Retinal pigment epithelial cell (primary cell): ENCODE measurements at regions not wholly inside any gene's neighbourhood (a gene's known extent, or its start where the extent isn't known, plus 50 kb on each side); places are given as distances from the start of the nearest gene placed in this dataset.

ENCODE experiments used
- DNase-seq: peaks from one replicate; pipeline ENCODE4 v3.0.0-alpha.2; 2010; ENCODE audit warnings: low read depth
- H3K4me3 ChIP-seq: 2 replicates; pipeline ENCODE4 v1.5.1; 2011; ENCODE audit warnings: mild to moderate bottlenecking, low read length, control low read depth, moderate library complexity
- CTCF ChIP-seq: conservative IDR thresholded peaks from 2 replicates; pipeline ENCODE4 v1.5.1; 2011; ENCODE audit warnings: low read depth, low read length, control low read depth, inconsistent platforms

- no peak for TF ChIP-seq CTCF
- H3K4me3 ChIP-seq, result no peak overlapping the region
- peak; percentile 66 for DNase-seq
These were observed 113.9 kb upstream of the DYRK2 start for GRCh38 chr12:67534681-67535080.

- H3K4me3 ChIP-seq, result no peak overlapping the region
- TF ChIP-seq CTCF, result no peak
- no peak for DNase-seq
These were observed 113.4 kb upstream of the DYRK2 start for GRCh38 chr12:67535176-67535575.

GRCh38 chr12:67535971-67536370, 112.6 kb upstream of the DYRK2 start:
- no peak for DNase-seq
- no peak overlapping the region for H3K4me3 ChIP-seq
- TF ChIP-seq CTCF, result no peak

GRCh38 chr12:67539329-67539728, 109.2 kb upstream of the DYRK2 start:
- no peak overlapping the region for H3K4me3 ChIP-seq
- no peak for DNase-seq
- TF ChIP-seq CTCF, result no peak

- no peak for DNase-seq
- H3K4me3 ChIP-seq, result no peak overlapping the region
- TF ChIP-seq CTCF, result no peak
These were observed 108.6 kb upstream of the DYRK2 start for GRCh38 chr12:67539946-67540345.

GRCh38 chr12:67540920-67541624, 107.5 kb upstream of the DYRK2 start:
- no peak for TF ChIP-seq CTCF
- no peak overlapping the region for H3K4me3 ChIP-seq
- no peak for DNase-seq

- DNase-seq, result no peak
- H3K4me3 ChIP-seq, result no peak overlapping the region
- TF ChIP-seq CTCF, result no peak
These were observed 106.9 kb upstream of the DYRK2 start for GRCh38 chr12:67541625-67541991.
